GM18868 (cell line): ENCODE measurements at regions not wholly inside any gene's neighbourhood (a gene's known extent, or its start where the extent isn't known, plus 50 kb on each side); places are given as distances from the start of the nearest gene placed in this dataset.
"Not testable (repeated sequence)": the region's sequence is repeated elsewhere in the genome, so short reads cannot be mapped to it uniquely, and the experiment has no call there.

Experiments
- ATAC-seq: cut with Tn5 transposase; IDR thresholded peaks from one replicate; pipeline ENCODE4 v1.9.1; 2021; ENCODE audit warnings: mild to moderate bottlenecking, moderate library complexity; ENCODE audit not compliant: unreplicated experiment

DNA sequence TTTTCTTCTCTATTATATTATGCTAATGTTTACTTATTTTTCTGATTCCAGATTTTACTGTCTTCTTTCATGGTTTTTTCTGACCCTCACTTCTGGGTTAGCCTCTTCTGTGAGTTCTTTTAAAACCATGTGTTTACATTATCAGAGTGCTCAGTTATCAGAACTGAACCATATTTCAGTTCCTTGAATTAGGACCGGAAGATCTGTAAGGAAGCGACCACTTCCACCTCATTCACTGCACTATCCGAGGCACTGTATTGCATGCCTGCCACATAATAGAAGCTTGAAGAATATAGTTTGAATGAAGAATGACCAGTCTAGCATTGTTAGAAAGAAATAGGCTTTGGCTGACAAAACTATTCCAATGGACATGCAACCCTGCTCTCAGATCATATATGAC lies 281.0 kb upstream of the DEPDC1 start:
- ATAC-seq: no peak

DNA sequence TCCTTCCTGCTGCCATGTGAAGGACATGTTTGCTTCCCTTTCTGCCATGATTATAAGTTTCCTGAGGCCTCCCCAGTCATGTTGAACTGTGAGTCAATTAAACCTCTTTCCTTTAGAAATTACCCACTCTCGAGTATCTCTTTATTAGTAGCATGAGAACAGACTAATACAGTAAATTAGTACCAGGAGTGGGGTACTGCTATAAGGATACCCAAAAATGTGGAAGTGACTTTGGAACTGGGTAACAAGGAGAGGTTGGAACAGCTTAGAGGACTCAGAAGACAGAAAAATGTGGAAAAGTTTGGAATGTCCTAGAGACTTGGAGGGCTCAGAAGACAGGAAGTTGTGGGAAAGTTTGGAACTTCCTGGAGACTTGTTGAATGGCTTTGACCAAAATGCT lies 283.0 kb upstream of the DEPDC1 start:
- ATAC-seq: not testable (repeated sequence)

DNA sequence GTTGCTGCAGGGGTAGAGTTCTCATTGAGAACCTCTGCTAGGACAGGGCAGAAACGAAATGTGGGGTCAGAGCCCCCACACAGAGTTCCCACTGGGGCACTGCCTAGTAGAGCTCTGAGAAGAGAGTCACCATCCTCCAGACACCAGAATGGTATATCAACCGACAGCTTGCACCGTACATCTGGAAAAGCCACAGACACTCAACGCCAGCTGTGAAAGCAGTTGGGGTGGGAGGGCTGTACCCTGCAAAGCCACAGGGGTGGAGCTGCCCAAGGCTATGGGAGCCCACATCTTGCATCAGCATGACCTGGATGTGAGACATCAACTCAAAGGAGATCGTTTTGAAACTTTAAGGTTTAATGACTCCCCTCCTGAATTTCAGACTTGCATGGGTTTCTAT lies 284.0 kb upstream of the DEPDC1 start:
- no peak for ATAC-seq

DNA sequence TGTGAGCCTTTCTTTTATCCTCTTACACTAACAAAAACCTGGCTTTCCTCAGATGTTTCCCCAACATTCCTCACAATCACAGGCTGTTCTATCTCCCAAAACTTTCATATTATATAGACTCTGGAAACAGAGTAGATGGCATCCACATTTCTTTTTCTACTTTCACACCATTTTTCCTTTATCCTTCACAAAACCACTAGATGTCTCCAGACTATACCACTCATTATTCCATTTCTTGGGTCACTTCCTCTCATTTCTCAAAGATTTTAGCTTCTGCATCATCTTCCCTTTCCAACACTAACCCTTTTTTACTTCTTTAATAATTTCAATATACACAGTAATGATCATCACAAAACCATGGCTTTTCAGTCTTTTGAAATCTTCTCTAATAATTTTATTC lies 286.0 kb upstream of the DEPDC1 start:
- ATAC-seq: no peak

DNA sequence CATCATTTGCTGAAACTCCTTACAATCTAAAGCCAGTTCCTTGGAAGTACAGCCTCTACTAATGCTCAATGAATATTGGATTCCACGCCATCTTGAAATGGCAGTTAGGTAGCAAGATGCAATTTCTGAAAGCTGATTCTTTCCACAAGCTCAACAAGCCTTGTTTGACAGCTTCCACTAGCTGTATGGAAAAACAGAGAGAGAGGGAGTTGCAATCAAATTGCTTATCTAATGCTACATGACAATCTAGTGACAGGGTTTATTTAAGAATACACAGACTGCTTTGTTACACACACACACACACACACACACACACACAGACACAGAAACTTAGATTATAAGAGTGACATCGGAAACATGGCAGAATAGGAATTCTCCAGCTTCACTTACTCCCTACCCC lies 288.4 kb upstream of the DEPDC1 start:
- no peak for ATAC-seq

DNA sequence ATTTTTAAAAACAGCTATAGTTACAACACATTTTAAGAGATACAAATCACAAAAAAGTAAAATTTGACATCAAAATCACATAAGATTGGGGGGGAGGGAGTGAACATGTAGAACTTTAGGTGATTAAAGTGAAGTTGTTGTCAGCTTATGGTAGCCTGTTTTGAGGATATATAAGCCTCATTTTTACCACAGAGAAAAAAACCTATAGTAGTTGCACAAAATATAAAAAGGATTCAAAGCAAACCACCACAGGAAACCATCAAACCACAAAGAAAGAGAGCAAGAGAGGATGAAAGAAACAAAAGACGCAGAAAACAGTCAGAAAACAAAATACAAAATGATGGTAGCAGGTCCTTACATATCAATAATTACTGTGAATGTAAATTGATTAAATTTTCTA lies 291.9 kb upstream of the DEPDC1 start:
- no peak for ATAC-seq

DNA sequence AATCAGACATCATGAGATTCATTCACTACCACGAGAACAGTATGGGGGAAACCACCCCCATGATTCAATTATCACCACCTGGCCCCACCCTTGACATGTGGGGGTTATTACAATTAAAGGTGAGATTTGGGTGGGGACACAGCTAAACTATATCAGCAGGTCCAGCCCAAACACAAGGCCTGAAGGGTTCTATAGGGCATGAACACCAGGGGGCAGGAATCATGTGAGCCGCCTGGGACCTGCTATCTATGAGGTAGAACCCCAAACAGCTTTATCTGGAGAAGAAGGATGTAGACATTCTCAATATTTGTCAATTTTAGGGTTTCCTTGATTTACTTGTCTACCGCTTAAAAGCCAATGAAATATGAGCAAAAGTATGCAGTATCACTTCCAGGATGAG lies 294.9 kb upstream of the DEPDC1 start:
- no peak for ATAC-seq

DNA sequence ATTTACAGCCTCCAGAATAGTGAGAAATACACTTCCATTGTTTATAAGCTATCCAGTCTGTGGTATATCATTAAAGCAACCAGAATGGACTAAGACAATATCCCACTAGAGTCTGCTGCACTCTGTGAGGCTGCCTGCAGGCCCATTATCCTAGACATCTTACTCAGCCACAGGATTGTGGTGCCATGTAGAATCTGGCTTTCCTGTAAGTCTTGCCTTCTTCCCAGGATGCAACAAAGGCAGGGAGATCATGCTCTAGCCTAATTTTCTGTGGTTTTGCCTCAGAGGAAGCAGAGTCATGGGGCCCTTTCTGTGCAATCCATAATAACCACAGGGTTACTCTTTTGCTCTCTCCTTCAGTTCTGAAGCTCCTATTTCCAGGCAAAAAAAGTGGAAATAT lies 299.1 kb upstream of the DEPDC1 start:
- ATAC-seq: no peak

DNA sequence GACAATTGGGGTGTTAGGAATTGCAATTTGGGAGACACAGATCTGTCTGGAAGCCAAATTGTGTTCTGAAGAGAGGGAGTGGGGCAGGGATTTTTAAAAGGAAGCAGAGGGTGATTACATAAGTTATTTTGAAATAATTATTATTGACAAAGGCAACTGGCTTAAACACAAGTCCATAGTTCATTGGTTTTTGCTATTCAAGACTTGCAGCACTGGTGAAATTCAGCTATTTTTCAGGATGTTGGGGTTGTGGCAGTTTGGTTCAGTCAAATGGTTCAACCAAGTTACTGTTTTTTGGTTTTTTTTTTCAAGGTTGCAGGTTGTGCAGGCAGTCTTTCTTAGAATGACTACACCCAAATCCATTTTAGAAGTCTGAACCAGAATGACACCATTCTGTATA lies 300.0 kb upstream of the DEPDC1 start:
- ATAC-seq: no peak

DNA sequence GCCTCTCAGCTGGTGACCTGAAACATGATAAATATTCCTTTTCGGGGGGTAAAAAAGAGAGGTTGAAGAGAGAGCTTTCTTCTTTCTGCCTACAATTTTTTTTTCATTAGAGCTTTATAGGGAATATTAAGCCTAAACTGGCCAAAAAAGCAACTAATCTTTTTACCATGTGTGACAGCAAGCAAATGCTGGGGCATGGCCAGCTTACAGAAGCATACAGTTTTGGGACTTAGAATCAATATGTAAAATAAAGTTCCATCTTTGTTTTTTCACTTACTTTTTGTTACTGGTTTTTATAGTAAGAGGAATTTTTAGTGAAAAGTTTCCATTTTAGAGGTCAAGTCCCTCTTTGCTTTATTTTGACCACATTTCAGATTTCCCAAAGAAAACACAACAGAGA lies 301.2 kb upstream of the DEPDC1 start:
- ATAC-seq: no peak

DNA sequence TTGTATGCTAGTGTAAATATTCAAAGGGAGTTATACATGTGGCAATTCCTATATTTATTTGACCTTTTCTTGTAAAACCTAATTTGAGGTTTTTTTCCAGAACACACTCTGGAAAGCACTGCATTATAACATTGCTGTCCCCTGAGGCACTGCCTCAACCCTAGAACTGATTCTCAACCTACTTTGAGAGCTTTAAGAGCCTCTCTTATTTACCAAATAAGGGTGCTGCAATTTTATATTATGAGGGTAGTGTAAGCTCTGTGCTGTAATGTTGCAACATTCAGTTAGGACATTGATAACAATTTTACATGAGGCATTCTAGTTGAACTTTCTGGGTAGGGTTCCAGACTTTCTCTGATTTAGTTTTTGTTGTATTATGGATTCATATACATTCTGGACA lies 302.2 kb upstream of the DEPDC1 start:
- no peak for ATAC-seq

DNA sequence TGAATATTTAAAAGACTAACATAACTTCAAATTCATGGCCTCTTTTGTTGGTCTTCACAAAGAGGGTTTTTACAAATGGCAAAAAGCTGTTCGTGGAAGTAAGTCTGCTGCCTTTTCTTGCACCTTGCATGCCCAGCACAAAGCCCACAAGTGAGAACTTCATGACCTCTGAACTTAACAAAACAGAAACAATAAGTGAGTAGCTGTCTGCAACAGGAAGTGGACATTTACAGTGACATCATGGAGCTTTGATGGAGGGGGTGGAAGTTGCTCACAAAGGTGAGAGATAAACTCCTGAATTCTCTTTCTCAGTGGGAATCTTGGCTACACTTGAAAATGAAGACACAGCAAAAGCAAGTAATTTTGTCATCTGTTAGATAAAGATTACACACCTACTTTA lies 303.3 kb upstream of the DEPDC1 start:
- ATAC-seq: no peak

DNA sequence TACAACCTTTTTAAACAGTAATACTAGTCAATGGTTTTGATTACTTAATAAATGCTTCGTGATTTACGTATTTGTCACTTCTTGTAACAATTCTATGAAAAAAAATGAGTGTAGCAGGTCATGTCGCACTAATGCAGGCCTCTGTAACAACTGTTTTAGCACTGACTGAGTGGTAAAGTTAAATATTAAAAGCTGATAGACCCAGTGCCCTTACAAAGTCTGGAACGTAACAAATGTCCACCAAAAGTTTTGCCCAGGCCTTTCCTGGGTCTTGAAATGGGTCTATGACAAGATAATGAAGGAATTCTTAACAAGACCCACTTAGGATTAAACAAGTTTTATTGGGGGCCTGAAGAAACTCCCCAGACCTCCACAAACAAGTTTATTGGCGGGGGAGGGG lies 304.6 kb upstream of the DEPDC1 start:
- ATAC-seq: no peak

DNA sequence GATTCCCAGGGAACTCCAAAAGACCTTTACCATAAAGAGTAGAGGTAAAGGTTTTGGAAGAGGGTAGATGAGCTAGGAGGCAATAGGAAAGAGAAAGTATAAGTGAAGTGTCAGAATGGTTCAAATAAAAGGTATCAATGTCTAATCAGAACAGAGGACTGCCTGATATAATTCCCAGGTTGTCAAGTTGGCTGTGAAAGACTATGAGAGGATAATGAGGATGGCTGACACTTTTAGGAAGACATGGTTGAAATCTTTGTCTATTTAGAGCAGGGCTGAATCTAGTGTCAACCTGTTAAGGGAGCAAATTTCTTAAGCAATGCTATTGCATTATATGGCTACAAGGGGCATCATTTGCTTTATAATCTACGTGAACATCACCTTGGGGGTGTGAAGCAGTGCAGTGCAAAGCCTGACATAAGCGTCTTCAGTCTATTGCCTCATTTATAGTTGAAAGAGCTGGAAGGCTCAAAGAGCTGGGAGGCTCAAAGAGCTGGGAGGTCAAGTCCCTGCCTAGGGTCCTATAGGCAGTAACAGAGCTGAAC lies 308.3 kb upstream of the DEPDC1 start:
- ATAC-seq: no peak

DNA sequence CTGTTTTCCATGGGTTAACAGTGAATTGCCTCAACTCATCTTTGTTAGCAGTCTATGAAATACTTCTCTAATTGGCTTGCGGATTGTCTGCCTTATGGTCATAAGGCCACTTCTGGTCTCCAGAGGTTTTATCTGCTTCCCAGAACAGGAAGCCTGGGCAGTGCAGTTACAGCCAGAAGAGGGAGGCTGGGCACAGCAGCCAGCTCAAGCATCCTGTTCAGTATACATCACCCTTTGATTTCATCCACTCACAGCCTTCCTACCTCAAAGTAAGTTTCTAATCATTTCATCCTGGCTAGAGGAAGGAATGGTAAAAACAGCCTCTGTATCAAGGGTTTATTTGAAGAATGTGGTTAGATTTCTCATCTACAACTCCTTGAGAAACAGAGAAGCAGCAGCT lies 311.5 kb upstream of the DEPDC1 start:
- no peak for ATAC-seq

DNA sequence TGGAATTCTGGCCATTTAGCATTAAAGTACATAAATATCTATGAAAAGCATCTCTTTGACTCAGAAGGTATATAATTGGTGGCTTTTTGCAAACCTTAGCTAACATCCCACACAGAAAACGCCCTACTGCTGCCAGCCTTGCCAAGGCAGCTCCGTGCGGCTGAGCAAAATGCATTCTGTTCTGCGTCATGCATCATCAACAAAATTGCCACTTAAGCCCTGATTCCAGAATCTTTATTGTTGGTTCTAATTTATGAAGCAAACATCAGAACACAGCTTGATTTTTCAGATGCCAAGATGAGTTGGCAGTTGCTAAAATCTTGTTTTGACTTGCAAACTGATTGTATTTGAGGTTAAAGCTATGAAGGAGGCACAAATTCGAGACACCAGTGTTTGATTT lies 314.9 kb upstream of the DEPDC1 start:
- no peak for ATAC-seq

DNA sequence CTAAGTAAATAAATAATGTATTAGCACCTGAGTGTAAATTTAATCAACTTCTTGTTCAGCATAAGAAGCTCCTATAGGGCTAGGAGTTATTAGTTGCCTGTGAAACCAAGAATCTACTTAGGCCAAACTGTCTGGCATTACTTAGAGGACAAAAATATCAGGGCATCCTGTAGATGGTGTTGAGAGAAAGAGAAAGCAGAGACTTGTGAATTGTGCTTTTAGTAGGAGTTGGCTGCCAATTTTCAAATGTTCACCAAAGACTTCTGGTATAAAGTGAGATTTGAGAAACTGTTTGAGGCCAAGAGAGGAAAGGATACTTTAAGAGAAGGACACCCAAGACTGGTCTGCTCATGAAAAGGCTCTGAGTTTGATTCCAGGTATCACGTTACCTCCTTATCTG lies 315.5 kb upstream of the DEPDC1 start:
- no peak for ATAC-seq

DNA sequence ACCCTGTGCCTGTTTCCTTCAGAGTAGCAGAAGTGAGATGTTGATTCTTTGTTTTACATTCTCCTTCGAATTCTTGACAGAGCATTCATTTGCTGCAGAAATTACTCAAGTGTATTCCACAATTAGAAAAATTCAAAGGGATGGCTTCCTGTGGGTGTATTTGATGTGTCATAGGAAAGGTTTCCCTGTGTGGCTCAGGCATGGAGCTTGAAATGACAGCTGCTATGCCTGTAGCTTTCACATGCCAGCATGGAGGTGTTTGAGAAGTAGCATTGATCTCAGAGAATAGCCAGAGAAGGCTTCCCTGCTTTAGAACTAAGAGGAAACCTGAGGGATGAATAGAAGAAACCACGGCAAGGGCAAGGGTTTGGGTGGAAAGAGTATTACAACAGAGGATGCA lies 317.2 kb upstream of the DEPDC1 start:
- no peak for ATAC-seq

DNA sequence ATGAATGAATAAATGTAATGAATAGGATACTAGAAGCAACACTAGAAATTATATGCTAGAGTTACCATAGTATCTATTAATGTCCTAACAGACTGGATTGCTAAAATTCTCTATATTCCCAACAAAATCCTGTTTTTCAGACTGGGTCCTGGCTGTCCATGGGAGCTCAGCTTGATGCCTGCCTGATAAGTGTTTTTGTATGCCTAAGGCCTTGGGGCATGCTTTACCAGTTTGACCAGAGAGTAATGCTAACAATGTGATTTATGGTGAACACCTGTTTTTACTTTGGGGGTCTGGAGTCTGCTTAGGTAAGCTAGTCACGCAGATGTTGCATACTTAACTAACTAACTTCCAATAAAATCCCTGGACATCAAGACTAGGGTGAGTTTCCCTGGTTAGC lies 318.8 kb upstream of the DEPDC1 start:
- ATAC-seq: no peak

DNA sequence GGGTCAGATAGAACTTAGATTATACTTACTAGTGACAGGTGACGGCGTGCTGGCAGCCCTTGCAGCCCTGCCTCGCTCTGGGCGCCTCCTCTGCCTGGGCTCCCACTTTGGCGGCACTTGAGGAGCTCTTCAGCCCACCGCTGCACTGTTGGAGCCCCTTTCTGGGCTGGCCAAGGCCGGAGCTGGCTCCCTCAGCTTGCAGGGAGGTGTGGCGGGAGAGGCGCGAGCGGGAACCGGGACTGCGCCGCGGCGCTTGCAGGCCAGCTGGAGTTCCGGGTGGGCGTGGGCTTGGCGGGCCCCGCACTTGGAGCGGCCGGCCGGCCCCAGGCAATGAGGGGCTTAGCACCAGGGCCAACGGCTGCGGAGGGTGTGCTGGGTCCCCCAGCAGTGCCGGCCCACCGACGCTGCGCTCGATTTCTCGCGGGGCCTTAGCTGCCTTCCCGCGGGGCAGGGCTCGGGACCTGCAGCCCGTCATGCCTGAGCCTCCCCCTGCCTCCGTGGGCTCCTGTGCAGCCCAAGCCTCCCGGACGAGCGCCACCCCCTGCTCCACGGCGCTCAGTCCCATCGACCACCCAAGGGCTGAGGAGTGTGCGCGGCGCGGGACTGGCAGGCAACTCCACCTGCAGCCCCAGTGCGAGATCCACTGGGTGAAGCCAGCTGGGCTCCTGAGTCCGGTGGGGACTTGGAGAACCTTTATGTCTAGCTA lies 320.8 kb upstream of the DEPDC1 start:
- ATAC-seq: not testable (repeated sequence)

DNA sequence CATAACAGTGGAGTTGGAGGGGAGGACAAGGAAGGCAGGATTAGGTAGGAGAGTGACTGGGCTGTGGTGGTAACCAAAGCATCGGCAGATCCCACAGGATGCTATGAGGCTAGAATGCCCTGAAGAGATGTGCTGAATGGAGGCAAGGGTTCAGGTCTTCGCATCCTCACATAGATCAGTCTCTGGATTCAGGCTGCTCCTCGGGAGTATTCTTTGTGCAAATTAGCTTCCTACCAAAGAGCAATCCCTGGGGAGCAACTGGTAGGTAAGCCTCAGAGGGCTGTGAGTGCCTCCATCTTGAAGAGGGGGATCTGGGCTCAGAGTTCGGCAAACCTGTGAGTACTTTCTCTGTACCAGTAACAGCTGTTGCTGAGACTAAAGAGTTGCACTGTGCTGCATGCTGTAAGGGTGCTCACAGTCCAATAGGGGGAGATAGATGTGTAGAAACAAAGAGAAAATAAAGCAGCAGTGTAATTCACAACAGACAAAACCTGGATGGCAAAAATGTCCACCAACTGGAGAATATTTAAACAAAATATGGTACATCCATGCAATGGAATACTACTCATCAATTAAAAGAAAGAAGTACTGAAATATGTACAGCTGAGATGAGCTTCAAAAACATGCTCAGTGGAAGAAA lies 322.4 kb upstream of the DEPDC1 start:
- peak; percentile 83 for ATAC-seq

DNA sequence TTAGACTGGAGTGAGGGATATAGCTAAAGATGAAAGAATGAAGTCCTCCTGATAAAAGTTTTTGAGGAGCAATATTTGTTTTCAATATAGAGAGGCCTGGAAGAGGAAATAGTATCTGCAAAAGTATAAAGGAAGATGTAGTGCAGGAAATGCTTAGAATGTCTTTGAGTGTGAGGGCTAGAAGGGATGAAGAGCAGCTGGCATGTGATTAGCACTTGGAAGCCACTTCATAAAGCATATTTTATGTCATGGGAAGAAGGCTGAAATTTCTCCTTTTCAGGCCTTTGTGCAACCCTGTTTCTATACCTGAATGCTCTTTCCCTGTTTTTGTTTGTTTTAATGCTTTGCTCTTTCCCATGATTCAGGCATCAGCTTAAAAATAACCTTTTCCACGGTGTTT lies 323.3 kb upstream of the DEPDC1 start:
- ATAC-seq: no peak

DNA sequence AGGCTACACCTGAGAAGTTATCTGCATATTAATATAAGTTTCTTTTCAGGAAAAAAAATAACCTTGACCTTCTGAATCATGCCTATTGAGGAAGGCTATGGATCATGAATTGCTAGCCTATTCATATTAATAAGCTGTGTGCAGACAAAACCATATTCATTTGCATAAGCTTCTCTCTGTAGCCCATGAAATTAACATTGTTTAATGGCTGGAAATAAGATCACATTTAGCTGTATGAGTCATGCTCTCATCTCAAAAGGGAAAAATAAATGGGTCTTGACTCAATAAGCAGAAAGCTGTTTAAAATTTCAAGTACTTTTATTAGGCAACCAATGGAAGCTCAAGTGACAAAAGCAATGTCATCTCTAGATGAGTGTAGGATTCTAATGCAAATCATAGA lies 330.0 kb upstream of the DEPDC1 start:
- ATAC-seq: no peak
